OCI-LY1 (cell line): ENCODE measurements at regions not wholly inside any gene's neighbourhood (a gene's known extent, or its start where the extent isn't known, plus 50 kb on each side); places are given as distances from the start of the nearest gene placed in this dataset.

ENCODE experiments used
- H2AFZ ChIP-seq: fragments of 200-600 bp; sonication (generic), shearing (Covaris generic); 2 replicates; pipeline ENCODE4 v1.6.0; 2014; ENCODE audit warnings: antibody characterized with exemption, mild to moderate bottlenecking, low read length
- H3F3A ChIP-seq: fragments of 200-600 bp; sonication (generic), shearing (Covaris generic); 2 replicates; pipeline ENCODE4 v1.6.0; 2014; ENCODE audit warnings: mild to moderate bottlenecking, antibody characterized with exemption, low read length, moderate library complexity; ENCODE audit not compliant: insufficient read depth
- H3K27ac ChIP-seq: fragments of 200-600 bp; sonication (generic); 2 replicates; pipeline ENCODE4 v1.5.1; 2014; ENCODE audit warnings: low read length, mixed run types, mild to moderate bottlenecking, low read depth; ENCODE audit not compliant: poor library complexity, severe bottlenecking
- H3K27me3 ChIP-seq: fragments of 200-600 bp; sonication (generic); 2 replicates; pipeline ENCODE4 v1.6.0; 2014; ENCODE audit warnings: antibody characterized with exemption, mild to moderate bottlenecking, low read length, moderate library complexity; ENCODE audit not compliant: insufficient read depth
- H3K36me3 ChIP-seq: fragments of 200-600 bp; sonication (generic); 2 replicates; pipeline ENCODE4 v1.6.1; 2014; ENCODE audit warnings: mild to moderate bottlenecking, antibody characterized with exemption, low read length, moderate library complexity, mixed read lengths; ENCODE audit not compliant: insufficient read depth
- H3K4me1 ChIP-seq: fragments of 200-600 bp; sonication (generic); 2 replicates; pipeline ENCODE4 v1.5.1; 2014; ENCODE audit warnings: mild to moderate bottlenecking, low read length, moderate library complexity; ENCODE audit not compliant: insufficient read depth, severe bottlenecking
- H3K4me2 ChIP-seq: fragments of 200-600 bp; sonication (generic), shearing (Covaris generic); 2 replicates; pipeline ENCODE4 v1.6.1; 2014; ENCODE audit warnings: low read length
- H3K4me3 ChIP-seq: fragments of 200-600 bp; sonication (generic); 2 replicates; pipeline ENCODE4 v1.5.1; 2014; ENCODE audit warnings: low read length, low read depth, mild to moderate bottlenecking, mixed read lengths; ENCODE audit not compliant: poor library complexity, severe bottlenecking
- H3K79me2 ChIP-seq: fragments of 200-600 bp; shearing (Covaris generic); 2 replicates; pipeline ENCODE4 v1.6.1; 2016; ENCODE audit warnings: mixed run types, low read length, mixed read lengths; ENCODE audit not compliant: insufficient read depth
- H3K9ac ChIP-seq: fragments of 200-600 bp; sonication (generic), shearing (Covaris generic); 2 replicates; pipeline ENCODE4 v1.6.1; 2014; ENCODE audit warnings: mild to moderate bottlenecking, low read length, mixed read lengths
- H3K9me2 ChIP-seq: fragments of 200-600 bp; sonication (generic), shearing (Covaris generic); 2 replicates; pipeline ENCODE4 v1.6.1; 2014; ENCODE audit warnings: low read depth, mild to moderate bottlenecking, low read length, mixed read lengths
- H3K9me3 ChIP-seq: fragments of 200-600 bp; shearing (Covaris generic); 2 replicates; pipeline ENCODE4 v1.6.1; 2014; ENCODE audit warnings: low read length, mixed read lengths
- H4K20me1 ChIP-seq: fragments of 200-600 bp; sonication (generic), shearing (Covaris generic); 2 replicates; pipeline ENCODE4 v1.6.0; 2016; ENCODE audit warnings: mild to moderate bottlenecking, low read length; ENCODE audit not compliant: insufficient read depth
- EZH2 ChIP-seq: fragments of 200-600 bp; sonication (generic), shearing (Covaris generic); IDR thresholded peaks from 2 replicates; pipeline ENCODE4 v1.8.0; 2017; ENCODE audit warnings: borderline replicate concordance, mixed run types, mild to moderate bottlenecking, antibody characterized with exemption, low read length, moderate library complexity, mixed read lengths
- TF ChIP-seq, protein P1 (sequence below): fragments of 200-600 bp; sonication (generic), shearing (Covaris generic); IDR thresholded peaks from 2 replicates; pipeline ENCODE4 v1.5.1; 2017; ENCODE audit warnings: mild to moderate bottlenecking, antibody characterized with exemption, low read length, moderate library complexity, mixed read lengths

GRCh38 chr19:32104153-32104849 is 241.1 kb upstream of the ZNF507 start:
- no peaks in the 10 kb centered on the region for H3K79me2 ChIP-seq
- H2AFZ ChIP-seq, result no peak overlapping the region
- H3K9ac ChIP-seq, result no peak overlapping the region
- no peak for TF ChIP-seq EZH2
- TF ChIP-seq, protein P1, sequence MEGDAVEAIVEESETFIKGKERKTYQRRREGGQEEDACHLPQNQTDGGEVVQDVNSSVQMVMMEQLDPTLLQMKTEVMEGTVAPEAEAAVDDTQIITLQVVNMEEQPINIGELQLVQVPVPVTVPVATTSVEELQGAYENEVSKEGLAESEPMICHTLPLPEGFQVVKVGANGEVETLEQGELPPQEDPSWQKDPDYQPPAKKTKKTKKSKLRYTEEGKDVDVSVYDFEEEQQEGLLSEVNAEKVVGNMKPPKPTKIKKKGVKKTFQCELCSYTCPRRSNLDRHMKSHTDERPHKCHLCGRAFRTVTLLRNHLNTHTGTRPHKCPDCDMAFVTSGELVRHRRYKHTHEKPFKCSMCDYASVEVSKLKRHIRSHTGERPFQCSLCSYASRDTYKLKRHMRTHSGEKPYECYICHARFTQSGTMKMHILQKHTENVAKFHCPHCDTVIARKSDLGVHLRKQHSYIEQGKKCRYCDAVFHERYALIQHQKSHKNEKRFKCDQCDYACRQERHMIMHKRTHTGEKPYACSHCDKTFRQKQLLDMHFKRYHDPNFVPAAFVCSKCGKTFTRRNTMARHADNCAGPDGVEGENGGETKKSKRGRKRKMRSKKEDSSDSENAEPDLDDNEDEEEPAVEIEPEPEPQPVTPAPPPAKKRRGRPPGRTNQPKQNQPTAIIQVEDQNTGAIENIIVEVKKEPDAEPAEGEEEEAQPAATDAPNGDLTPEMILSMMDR, result no peak
- H4K20me1 ChIP-seq, result no peaks in the 10 kb centered on the region
- no peaks in the 10 kb centered on the region for H3K9me2 ChIP-seq
- no peaks in the 10 kb centered on the region for H3K4me1 ChIP-seq
- no peaks in the 10 kb centered on the region for H3F3A ChIP-seq
- H3K36me3 ChIP-seq, result no peaks in the 10 kb centered on the region
- no peak overlapping the region for H3K4me3 ChIP-seq
- no peak overlapping the region for H3K4me2 ChIP-seq
- H3K27ac ChIP-seq, result no peak overlapping the region
- no peaks in the 10 kb centered on the region for H3K27me3 ChIP-seq
- H3K9me3 ChIP-seq, result 0 out of 2 replicates have a peak, but pooled peaks cover 2% of the 10 kb centered on the region

GRCh38 chr19:32104850-32105235 is 240.6 kb upstream of the ZNF507 start:
- TF ChIP-seq EZH2, result no peak
- no peaks in the 10 kb centered on the region for H3K27me3 ChIP-seq
- H3K79me2 ChIP-seq, result no peaks in the 10 kb centered on the region
- no peaks in the 10 kb centered on the region for H3F3A ChIP-seq
- H3K9ac ChIP-seq, result no peak overlapping the region
- no peak overlapping the region for H3K4me3 ChIP-seq
- H3K9me2 ChIP-seq, result no peaks in the 10 kb centered on the region
- H4K20me1 ChIP-seq, result no peaks in the 10 kb centered on the region
- H3K4me2 ChIP-seq, result no peak overlapping the region
- no peak overlapping the region for H3K27ac ChIP-seq
- no peak overlapping the region for H2AFZ ChIP-seq
- H3K9me3 ChIP-seq, result 0 out of 2 replicates have a peak, but pooled peaks cover 2% of the 10 kb centered on the region
- no peaks in the 10 kb centered on the region for H3K36me3 ChIP-seq
- H3K4me1 ChIP-seq, result no peaks in the 10 kb centered on the region

- no peaks in the 10 kb centered on the region for H3K36me3 ChIP-seq
- H3K4me2 ChIP-seq, result no peak overlapping the region
- H3K9ac ChIP-seq, result no peak overlapping the region
- no peaks in the 10 kb centered on the region for H3K9me2 ChIP-seq
- no peak overlapping the region for H3K4me3 ChIP-seq
- no peaks in the 10 kb centered on the region for H3K79me2 ChIP-seq
- no peaks in the 10 kb centered on the region for H3K4me1 ChIP-seq
- no peaks in the 10 kb centered on the region for H4K20me1 ChIP-seq
- no peak overlapping the region for H3K27ac ChIP-seq
- no peaks in the 10 kb centered on the region for H3K9me3 ChIP-seq
- H2AFZ ChIP-seq, result no peak overlapping the region
- no peak for TF ChIP-seq EZH2
- TF ChIP-seq, protein P1, result no peak
- no peaks in the 10 kb centered on the region for H3F3A ChIP-seq
- H3K27me3 ChIP-seq, result no peaks in the 10 kb centered on the region
These were observed 239.7 kb upstream of the ZNF507 start for GRCh38 chr19:32105527-32106310.
